GM12878 (cell line): ENCODE measurements at regions not wholly inside any gene's neighbourhood (a gene's known extent, or its start where the extent isn't known, plus 50 kb on each side); places are given as distances from the start of the nearest gene placed in this dataset.

ENCODE experiments used
- ATAC-seq: fragments of 200-7000 bp; cut with Tn5 transposase; 3 replicates; pipeline ENCODE4 v1.9.1; 2020; ENCODE audit warnings: mild to moderate bottlenecking, moderate library complexity
- BruUV-seq: library from RNA; stranded (reverse); fragments of 400-500 nt; replicated peaks from 2 replicates; lab custom pipeline; 2021; lab: Mats Ljungman, UMichigan
- CTCF ChIA-PET: fragments of 300-600 bp; sonication (Branson Sonifier 250); formaldehyde crosslinking; extraction: SDS; loops from one replicate; lab custom pipeline; 2021; ENCODE audit warnings: inconsistent platforms; lab: Yijun Ruan, JAX
- POLR2A ChIA-PET: fragments of 350-600 bp; formaldehyde crosslinking; extraction: SDS; loops from one replicate; lab custom pipeline; 2021; ENCODE audit warnings: inconsistent platforms; lab: Charles Lee
- RAD21 ChIA-PET: fragments of 300-600 bp; sonication (Branson Sonifier 250); formaldehyde crosslinking; loops from one replicate; lab custom pipeline; 2023; ENCODE audit warnings: antibody characterized with exemption; ENCODE audit not compliant: unreplicated experiment; lab: Charles Lee
- SMC1A ChIA-PET: fragments of 300-600 bp; sonication (Branson Sonifier 250); formaldehyde crosslinking; loops from one replicate; lab custom pipeline; 2023; ENCODE audit not compliant: unreplicated experiment, uncharacterized antibody; lab: Charles Lee
- DNase-seq: peaks from one replicate; pipeline ENCODE4 v3.0.0-alpha.2; 2011; ENCODE audit warnings: low read depth, low spot score
- FAIRE-seq: peaks from 3 replicates; lab custom pipeline; 2011; peaks lifted over from hg19 to GRCh38; lab: Jason Lieb, UNC
- H2AFZ ChIP-seq: 2 replicates; pipeline ENCODE4 v1.6.0; 2011; ENCODE audit warnings: low read depth, low read length, control low read depth; ENCODE audit not compliant: control insufficient read depth
- H3K27ac ChIP-seq: 2 replicates; pipeline ENCODE4 v1.5.1; 2011; ENCODE audit warnings: control low read depth; ENCODE audit not compliant: control insufficient read depth, insufficient read depth
- H3K27me3 ChIP-seq, 2 experiments: replicated peaks in 1 of 2; 2 replicates each; pipeline versions ENCODE4 v1.6.0 to v1.6.1; 2011; ENCODE audit warnings: low read length in 1 of 2; ENCODE audit not compliant: control insufficient read depth in 2 of 2, insufficient read depth in 2 of 2
- H3K36me3 ChIP-seq, 2 experiments: 2 replicates each; pipeline ENCODE4 v1.5.1; 2011; ENCODE audit warnings: low read length in 1 of 2; ENCODE audit not compliant: control insufficient read depth in 2 of 2, insufficient read depth in 2 of 2
- H3K4me1 ChIP-seq: 2 replicates; pipeline ENCODE4 v1.6.1; 2011; ENCODE audit warnings: mild to moderate bottlenecking, low read length, moderate library complexity, mixed read lengths; ENCODE audit not compliant: control insufficient read depth, insufficient read depth
- H3K4me2 ChIP-seq: 2 replicates; pipeline ENCODE4 v1.6.0; 2011; ENCODE audit warnings: control low read depth; ENCODE audit not compliant: control insufficient read depth, insufficient read depth
- H3K4me3 ChIP-seq: fragments of 200-600 bp; sonication (generic); 2 replicates; pipeline ENCODE4 v1.5.1; 2016
- H3K79me2 ChIP-seq: 2 replicates; pipeline ENCODE4 v1.6.0; 2011; ENCODE audit warnings: low read length; ENCODE audit not compliant: control insufficient read depth, insufficient read depth
- H3K9ac ChIP-seq: 2 replicates; pipeline ENCODE4 v1.8.0; 2011; ENCODE audit warnings: low read length, control low read depth, mixed read lengths; ENCODE audit not compliant: control insufficient read depth, insufficient read depth
- H3K9me3 ChIP-seq: replicated peaks from 3 replicates; pipeline ENCODE4 v1.5.1; 2011; ENCODE audit warnings: mild to moderate bottlenecking, low read length; ENCODE audit not compliant: control insufficient read depth, insufficient read depth
- H4K20me1 ChIP-seq: 2 replicates; pipeline ENCODE4 v1.6.0; 2011; ENCODE audit not compliant: control insufficient read depth, insufficient read depth
- BRCA1 ChIP-seq: IDR thresholded peaks from 2 replicates; pipeline ENCODE4 v1.6.1; 2011; ENCODE audit warnings: low read depth, low read length, improper control_type of control experiment
- CBX5 ChIP-seq: sonication (generic); IDR thresholded peaks from 2 replicates; pipeline ENCODE4 v1.6.1; 2016; ENCODE audit warnings: low read depth, moderate library complexity, mild to moderate bottlenecking, inconsistent platforms
- ESRRA ChIP-seq: IDR thresholded peaks from 2 replicates; pipeline ENCODE4 v1.6.1; 2012; ENCODE audit warnings: mild to moderate bottlenecking, low read length, improper control_type of control experiment
- GATAD2B ChIP-seq: fragments of 450-650 bp; conservative IDR thresholded peaks from 2 replicates; pipeline ENCODE4 v1.6.1; 2017; ENCODE audit warnings: low read depth, mild to moderate bottlenecking, moderate library complexity
- HCFC1 ChIP-seq: fragments of 150-350 bp; IDR thresholded peaks from 2 replicates; pipeline ENCODE4 v1.6.1; 2014; ENCODE audit warnings: low read length
- IRF3 ChIP-seq: fragments of 450-650 bp; IDR thresholded peaks from 2 replicates; pipeline ENCODE4 v1.6.1; 2014; ENCODE audit warnings: mild to moderate bottlenecking
- NFIC ChIP-seq: IDR thresholded peaks from 2 replicates; pipeline ENCODE4 v1.6.1; 2012; ENCODE audit warnings: low read depth, mild to moderate bottlenecking, inconsistent platforms, low read length, moderate library complexity
- NFYB ChIP-seq: IDR thresholded peaks from 2 replicates; pipeline ENCODE4 v1.6.1; 2011; ENCODE audit warnings: low read depth, mild to moderate bottlenecking, low read length, improper control_type of control experiment, moderate library complexity; ENCODE audit not compliant: insufficient read depth
- PBX3 ChIP-seq: IDR thresholded peaks from 2 replicates; pipeline ENCODE4 v1.6.1; 2011; ENCODE audit warnings: mild to moderate bottlenecking, low read depth, low read length, moderate library complexity; ENCODE audit not compliant: insufficient replicate concordance
- RELA ChIP-seq: fragments of 450-650 bp; IDR thresholded peaks from 2 replicates; pipeline ENCODE4 v1.8.0; 2014; ENCODE audit warnings: borderline replicate concordance; ENCODE audit not compliant: partially characterized antibody
- SIX5 ChIP-seq: IDR thresholded peaks from 2 replicates; pipeline ENCODE4 v1.6.1; 2011; ENCODE audit warnings: mild to moderate bottlenecking, low read depth, low read length, moderate library complexity; ENCODE audit not compliant: severe bottlenecking
- SMC3 ChIP-seq: IDR thresholded peaks from 2 replicates; pipeline ENCODE4 v1.6.1; 2011; ENCODE audit warnings: low read length, improper control_type of control experiment, borderline replicate concordance
- STAT1 ChIP-seq: fragments of 450-650 bp; conservative IDR thresholded peaks from 2 replicates; pipeline ENCODE4 v1.6.1; 2014; ENCODE audit warnings: antibody characterized with exemption, mild to moderate bottlenecking
- ZNF207 ChIP-seq: fragments of 450-650 bp; IDR thresholded peaks from 2 replicates; pipeline ENCODE4 v1.6.1; 2014; ENCODE audit warnings: antibody characterized with exemption, mild to moderate bottlenecking, borderline replicate concordance
- ZNF217 ChIP-seq: fragments of 450-650 bp; IDR thresholded peaks from 2 replicates; pipeline ENCODE4 v1.6.1; 2017; ENCODE audit warnings: antibody characterized with exemption, mild to moderate bottlenecking
- WGBS: methylation state at CpG from one replicate; pipeline ENCODE4 v1.1.6; 2016; ENCODE audit warnings: low lambda C conversion rate; ENCODE audit not compliant: insufficient replicate concordance, insufficient coverage; ENCODE audit errors: missing lambda C conversion rate; 5-methylcytosine and 5-hydroxymethylcytosine counted together
- in situ Hi-C: fragments of 300-500 bp; cut with MboI; formaldehyde crosslinking; loops from 9 replicates; pipeline ENCODE4 v1.14.3; 2018; ENCODE audit warnings: mixed read lengths
- intact Hi-C: fragments of 100-400 bp; cut with micrococcal nuclease; formaldehyde crosslinking; loops from one replicate; pipeline ENCODE4 v1.14.2; 2022; ENCODE audit not compliant: unreplicated experiment
- TF ChIP-seq, protein P1 (sequence below): IDR thresholded peaks from 2 replicates; pipeline ENCODE4 v1.6.1; 2011; ENCODE audit warnings: borderline replicate concordance, low read depth, mild to moderate bottlenecking, moderate library complexity, mixed read lengths, low read length; ENCODE audit not compliant: insufficient read depth; ENCODE audit errors: extremely low read length
- TF ChIP-seq, protein P2 (sequence below): fragments of 450-650 bp; IDR thresholded peaks from 2 replicates; pipeline ENCODE4 v1.6.1; 2017; ENCODE audit warnings: low read depth, mild to moderate bottlenecking, moderate library complexity
- TF ChIP-seq, protein P3 (sequence below): IDR thresholded peaks from 2 replicates; pipeline ENCODE4 v1.6.1; 2011; ENCODE audit warnings: low read depth, mild to moderate bottlenecking, low read length, moderate library complexity, borderline replicate concordance; ENCODE audit errors: extremely low read depth

DNA sequence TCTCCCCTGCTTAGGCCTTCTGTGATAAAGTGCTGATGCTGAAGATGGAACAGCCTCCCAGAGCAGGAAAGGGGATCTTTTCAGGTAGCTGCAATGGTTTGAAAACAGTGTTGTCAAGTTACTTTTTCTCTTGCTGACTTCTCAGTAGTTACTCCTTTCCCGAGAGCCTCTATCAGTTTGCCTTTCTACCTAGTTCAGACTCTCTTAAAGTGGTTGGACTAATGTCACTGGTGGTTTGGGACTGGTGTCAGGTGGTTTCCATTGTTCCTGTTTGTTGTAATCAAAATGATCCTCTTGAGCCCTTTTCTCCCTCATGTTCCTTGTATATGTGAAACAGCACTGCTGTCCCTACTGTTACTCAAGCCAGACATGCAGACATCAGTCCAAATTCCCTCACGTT lies 91.4 kb downstream of the FAM217A start:
- Histone ChIP-seq H3K4me2 (no peak overlapping the region), H3K9me3 (no peaks in the 10 kb centered on the region), H3K36me3 (no peaks in the 10 kb centered on the region)
- ChIA-PET CTCF (interaction anchor here (1.2 to 1.8 kb wide), 2 partner anchors 10 kb away, joined by 3 to 11 read pairs; no protein-coding TSS in a partner anchor), POLR2A (no interaction called here)
- in situ Hi-C loops, result loop anchor here (5.0 kb wide), 1 partner anchor 240 kb away; no protein-coding TSS in a partner anchor
- TF ChIP-seq NFYB, result no peak
- no peak for TF ChIP-seq ESRRA
- no peak for TF ChIP-seq SIX5
- no peak for TF ChIP-seq ZNF207
- TF ChIP-seq BRCA1, result no peak
- no peak for TF ChIP-seq GATAD2B
- TF ChIP-seq ZNF217, result no peak
- TF ChIP-seq STAT1, result no peak
- TF ChIP-seq NFIC, result no peak
- no peak for TF ChIP-seq SMC3
- TF ChIP-seq IRF3, result no peak
- no peak for TF ChIP-seq RELA
- TF ChIP-seq, protein P1, sequence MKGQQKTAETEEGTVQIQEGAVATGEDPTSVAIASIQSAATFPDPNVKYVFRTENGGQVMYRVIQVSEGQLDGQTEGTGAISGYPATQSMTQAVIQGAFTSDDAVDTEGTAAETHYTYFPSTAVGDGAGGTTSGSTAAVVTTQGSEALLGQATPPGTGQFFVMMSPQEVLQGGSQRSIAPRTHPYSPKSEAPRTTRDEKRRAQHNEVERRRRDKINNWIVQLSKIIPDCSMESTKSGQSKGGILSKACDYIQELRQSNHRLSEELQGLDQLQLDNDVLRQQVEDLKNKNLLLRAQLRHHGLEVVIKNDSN, result no peak
- TF ChIP-seq, protein P2, sequence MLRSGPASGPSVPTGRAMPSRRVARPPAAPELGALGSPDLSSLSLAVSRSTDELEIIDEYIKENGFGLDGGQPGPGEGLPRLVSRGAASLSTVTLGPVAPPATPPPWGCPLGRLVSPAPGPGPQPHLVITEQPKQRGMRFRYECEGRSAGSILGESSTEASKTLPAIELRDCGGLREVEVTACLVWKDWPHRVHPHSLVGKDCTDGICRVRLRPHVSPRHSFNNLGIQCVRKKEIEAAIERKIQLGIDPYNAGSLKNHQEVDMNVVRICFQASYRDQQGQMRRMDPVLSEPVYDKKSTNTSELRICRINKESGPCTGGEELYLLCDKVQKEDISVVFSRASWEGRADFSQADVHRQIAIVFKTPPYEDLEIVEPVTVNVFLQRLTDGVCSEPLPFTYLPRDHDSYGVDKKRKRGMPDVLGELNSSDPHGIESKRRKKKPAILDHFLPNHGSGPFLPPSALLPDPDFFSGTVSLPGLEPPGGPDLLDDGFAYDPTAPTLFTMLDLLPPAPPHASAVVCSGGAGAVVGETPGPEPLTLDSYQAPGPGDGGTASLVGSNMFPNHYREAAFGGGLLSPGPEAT, result no peak
- no peak for TF ChIP-seq PBX3
- TF ChIP-seq HCFC1, result no peak
- TF ChIP-seq, protein P3, sequence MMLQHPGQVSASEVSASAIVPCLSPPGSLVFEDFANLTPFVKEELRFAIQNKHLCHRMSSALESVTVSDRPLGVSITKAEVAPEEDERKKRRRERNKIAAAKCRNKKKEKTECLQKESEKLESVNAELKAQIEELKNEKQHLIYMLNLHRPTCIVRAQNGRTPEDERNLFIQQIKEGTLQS, result no peak
- no peak for TF ChIP-seq CBX5
- TF ChIP-seq, all 136 proteins: peak for 0
- SMC1A ChIA-PET, result interaction anchor here (1.3 kb wide), 1 partner anchor 9 kb away, joined by 4 read pairs; no protein-coding TSS in a partner anchor
- H3K9ac ChIP-seq, result no peak overlapping the region
- H3K79me2 ChIP-seq, result no peaks in the 10 kb centered on the region
- no peak for FAIRE-seq
- no peaks in the 10 kb centered on the region for H3K27me3 ChIP-seq
- H3K27ac ChIP-seq, result no peak overlapping the region
- no peak overlapping the region for H3K4me3 ChIP-seq
- intact Hi-C loops, result loop anchor here (5.0 kb wide), 2 partner anchors 135 to 710 kb away; no protein-coding TSS in a partner anchor
- no peaks in the 10 kb centered on the region for H3K4me1 ChIP-seq
- no peak for DNase-seq
- no TSS peak for BruUV-seq
- RAD21 ChIA-PET, result no interaction called here
- no peak overlapping the region for H2AFZ ChIP-seq
- 85% methylated on average over 2 of the region's 2 CpGs for WGBS
- no peaks in the 10 kb centered on the region for H4K20me1 ChIP-seq
- no peak for ATAC-seq
